T47D (cell line): ENCODE measurements at regions not wholly inside any gene's neighbourhood (a gene's known extent, or its start where the extent isn't known, plus 50 kb on each side); places are given as distances from the start of the nearest gene placed in this dataset.

ENCODE experiments used
- DNase-seq, 2 experiments: peaks; one replicate each; pipeline versions ENCODE4 v3.0.0 to v3.0.0-alpha.2; 2011 to 2012; ENCODE audit warnings: low read depth in 1 of 2, low spot score in 1 of 2
- JUND ChIP-seq: IDR thresholded peaks from 2 replicates; pipeline ENCODE4 v1.6.1; 2012; ENCODE audit warnings: low read depth
- in situ Hi-C: cut with HindIII; loops from 2 replicates; pipeline ENCODE4 v1.10.0; 2016; ENCODE audit warnings: low sequenced_read_pairs, low pct_unique_long_range_greater_than_20kb

DNA sequence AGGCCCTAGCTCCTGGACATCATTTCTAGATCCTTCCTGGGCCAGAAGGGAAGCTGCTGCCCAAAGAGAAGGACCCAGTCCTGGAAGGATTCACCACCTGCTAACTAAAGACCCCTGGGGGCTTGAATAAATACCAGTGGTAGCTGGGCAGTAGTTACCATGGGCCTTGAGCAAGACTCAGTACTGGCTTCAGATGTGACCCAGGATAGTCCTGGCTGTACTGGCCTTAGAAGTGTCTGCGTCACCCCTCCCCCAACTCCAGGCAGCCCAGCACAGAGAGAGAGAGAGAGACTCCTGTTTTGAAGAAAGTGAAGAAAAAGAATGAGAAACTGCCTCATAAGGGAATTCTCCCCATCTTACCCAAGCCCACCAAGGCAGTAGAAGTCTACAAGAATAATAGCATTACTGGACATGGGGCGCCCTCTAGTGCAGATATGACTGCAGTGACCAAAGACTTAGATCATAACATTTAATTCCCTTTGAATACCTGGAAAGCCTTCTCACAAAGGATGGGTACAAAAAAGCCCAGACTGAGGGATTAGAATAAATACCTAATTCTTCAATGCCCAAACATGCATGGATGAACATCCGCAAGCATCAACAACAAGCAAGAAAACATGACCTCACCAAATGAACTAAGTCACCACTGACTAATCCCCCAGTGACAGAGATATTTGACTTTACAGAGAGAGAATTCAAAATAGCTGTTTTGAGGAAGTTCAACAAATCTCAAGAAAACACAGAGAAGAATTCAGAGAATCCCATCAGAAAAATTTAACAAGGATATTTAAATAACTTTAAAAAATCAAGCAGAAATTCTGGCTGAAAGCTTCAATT, 171.8 kb downstream of the HNRNPD start:
- DNase-seq = peak in 1 of 2 experiments; percentile 62
- TF ChIP-seq JUND = no peak
- in situ Hi-C loops = no loop called here

DNA sequence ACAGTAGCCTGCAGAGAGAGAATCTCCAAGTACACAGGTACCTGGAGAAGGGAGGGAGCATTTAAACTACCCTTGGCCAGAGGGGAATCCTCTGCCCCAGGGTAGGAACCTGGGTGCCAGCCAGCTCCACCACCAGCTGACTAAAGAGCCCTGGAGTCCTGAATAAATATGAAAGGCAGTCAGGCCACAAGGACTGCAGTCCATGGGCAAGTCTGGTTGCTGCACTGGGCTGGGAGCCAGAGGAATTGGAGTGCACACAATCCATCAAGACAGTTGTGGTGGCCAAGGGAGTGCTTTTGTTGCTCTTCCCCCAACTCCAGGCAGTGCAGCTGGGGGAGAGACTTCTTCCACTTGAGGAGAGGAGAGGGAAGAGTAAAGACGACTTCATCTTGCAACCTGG, 172.5 kb downstream of the HNRNPD start:
- TF ChIP-seq JUND = no peak
- DNase-seq = peak in 1 of 2 experiments; percentile 44
- in situ Hi-C loops = no loop called here

DNA sequence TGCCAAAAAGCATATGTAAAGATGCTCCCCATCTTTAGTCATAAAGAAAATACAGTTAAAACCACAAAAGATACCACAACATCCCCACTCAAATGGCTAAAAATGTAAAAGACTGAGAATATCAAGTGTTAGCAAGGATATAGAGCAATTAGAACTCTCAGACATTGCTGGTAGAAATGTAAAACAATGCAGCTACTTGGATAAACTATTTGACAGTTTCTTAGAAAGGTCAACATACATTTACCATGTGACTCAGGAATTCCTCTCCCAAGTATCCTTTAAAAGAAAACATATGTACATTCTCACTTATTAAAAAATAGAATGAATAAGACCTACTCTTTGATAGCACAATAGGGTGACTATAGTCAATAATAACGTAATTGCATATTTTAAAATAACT, 173.7 kb downstream of the HNRNPD start:
- no peak for TF ChIP-seq JUND
- no peak for DNase-seq
- in situ Hi-C loops = no loop called here

DNA sequence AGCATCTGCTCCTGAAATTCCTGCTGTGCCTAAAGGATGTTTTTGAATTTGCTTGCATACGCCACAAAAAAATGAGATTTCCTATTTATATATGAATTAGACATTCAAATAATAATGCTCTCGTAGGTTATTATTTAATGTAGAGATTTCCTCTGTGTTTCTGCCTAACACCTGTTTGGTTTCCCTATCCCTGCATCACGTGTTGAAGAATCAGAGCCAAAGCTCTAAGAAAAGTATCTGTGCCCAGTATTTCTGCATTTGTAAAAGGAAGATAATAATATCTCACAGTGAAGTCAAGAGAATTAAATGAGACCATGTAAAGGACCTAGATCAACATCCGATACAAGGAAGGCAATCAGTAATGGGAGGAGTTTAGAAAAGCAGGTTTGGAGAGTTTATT, 179.5 kb downstream of the HNRNPD start:
- no peak for TF ChIP-seq JUND
- no peak for DNase-seq
- in situ Hi-C loops = no loop called here

DNA sequence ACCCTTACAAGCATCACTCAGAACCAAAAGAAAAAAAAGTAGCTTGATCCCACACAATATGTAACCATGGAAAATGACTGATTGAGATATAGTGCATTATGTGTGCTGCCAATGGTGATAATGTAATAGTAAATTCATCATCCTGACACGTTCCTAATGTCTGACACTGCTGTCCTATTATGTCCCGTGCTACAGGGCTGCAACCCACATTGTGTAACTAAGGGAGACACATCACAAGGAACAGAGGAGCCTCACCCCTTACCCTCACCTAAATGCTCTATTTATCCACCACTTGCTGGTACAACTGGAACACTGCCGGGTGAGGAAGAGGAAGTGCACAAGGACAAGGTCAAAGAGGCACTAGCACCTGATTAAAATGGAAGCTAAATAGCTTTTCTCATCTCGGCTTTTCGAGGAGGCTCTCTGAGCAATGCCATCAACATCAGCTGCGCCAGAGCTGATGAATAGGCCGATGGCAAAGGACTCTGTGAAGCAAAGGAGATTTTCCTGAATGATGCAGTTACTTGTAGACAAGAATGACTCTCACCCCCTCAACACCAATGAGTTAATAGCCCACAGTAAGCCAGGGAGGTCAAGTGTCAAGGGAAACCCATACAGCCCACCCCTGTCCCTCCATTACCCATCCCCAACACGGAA, 181.6 kb downstream of the HNRNPD start:
- in situ Hi-C loops = no loop called here
- no peak for TF ChIP-seq JUND

DNA sequence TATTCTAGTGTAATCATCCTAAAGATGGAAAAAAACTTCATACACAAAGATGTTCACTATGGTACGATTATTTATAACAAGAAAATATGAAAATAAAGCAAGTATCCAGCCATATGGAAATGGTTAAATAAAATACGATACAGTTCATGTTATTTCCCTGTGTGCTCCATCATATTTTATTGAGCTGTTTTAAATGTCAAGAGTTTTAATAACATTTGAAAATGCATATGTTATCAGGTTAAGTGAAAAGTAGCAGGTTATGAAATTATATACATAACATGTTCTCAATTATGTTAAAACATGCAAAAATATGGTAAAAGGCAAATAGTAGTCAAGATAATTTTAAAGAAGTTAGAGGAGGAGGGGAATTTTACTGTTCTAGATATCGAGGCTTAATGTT, 192.0 kb downstream of the HNRNPD start:
- TF ChIP-seq JUND = no peak
- DNase-seq = no peak
- in situ Hi-C loops = no loop called here

More for the DNA sequence above, 181.6 kb downstream of the HNRNPD start:
- no peak for DNase-seq

DNA sequence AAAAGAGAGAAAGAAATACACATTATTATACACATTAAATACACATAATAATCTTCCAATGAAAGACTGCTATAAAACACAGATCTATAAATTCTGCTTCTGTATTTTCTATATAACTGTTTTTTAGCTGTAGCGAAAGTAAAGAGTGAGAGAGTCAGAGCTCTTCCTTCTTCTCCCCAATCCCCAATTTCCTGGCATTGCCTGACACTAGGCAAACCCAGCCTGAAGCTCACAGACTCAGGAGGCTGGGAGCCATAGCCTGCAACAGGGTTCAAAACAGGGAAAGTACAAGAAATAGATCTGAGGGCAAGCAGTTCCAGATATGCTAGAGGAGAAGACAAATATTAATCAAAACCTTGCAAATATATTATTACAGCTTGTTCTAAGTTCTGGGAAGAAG, 201.6 kb downstream of the HNRNPD start:
- no peak for TF ChIP-seq JUND
- in situ Hi-C loops = no loop called here
- no peak for DNase-seq

DNA sequence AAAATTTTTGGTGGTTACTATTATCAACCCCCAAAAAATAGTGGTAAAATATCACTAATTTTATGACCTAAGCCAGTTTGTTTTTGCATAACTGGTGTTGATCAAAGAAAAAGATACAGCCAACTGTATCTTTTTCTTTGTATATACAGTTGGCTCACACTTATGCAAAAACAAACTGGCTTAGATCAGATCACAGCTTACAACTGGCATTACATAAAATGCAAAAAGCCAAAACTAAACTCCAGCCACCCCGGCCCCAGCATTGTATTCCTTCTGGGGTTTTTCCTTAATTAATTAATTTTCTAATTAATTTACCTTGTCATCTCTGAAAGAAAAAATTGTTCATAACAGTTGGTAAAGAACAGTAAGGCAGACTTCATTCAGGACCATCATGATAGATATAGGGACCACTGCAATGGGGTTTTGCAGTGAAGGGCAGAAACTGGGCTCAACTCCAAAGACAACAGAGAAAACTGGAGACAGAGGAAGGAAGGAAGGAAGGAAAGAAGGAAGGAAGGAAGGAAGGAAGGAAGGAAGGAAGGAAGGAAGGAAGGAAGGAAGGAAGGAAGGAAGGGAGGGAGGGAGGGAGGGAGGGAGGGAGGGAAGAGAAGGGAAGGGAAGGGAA, 202.1 kb downstream of the HNRNPD start:
- TF ChIP-seq JUND = no peak
- DNase-seq = no peak
- in situ Hi-C loops = no loop called here

DNA sequence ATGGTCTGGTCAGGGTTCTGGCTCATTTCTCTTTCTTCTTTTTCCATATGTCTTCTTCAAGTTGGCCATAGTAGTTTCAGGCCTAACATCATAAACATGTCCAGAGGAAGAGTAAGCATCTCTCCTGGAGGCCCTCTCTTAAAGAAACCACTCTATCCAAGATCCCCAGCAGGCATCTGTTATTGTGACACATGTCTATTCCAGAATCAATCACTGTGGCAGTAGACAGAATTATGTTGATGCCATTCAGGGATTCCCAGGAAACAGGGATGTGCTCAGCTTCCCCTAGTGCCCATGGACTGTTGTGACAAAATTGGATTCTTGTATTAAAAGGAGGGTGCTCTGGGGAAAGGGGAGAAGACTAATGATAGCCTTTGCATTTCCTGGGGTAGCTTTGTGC, 224.0 kb downstream of the HNRNPD start:
- in situ Hi-C loops = no loop called here
- no peak for DNase-seq
- TF ChIP-seq JUND = no peak

DNA sequence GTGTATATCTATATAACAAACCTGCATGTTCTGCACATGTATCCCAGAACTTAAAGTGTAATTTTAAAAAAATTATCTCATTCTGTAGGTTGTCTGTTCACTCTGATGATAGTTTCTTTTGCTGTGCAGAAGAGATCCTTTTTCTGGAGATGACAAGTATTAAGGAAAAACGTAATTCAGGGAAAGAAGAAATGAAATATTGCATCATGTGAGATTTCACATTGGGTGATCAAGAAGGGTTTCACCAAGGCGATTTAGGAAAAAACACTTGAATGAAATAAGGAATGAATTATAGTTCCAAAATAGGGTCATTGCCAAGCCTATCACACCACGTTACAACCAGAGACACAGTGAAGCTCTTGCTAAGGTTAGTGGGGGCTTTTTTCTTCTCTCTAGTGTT, 227.9 kb downstream of the HNRNPD start:
- TF ChIP-seq JUND = no peak
- DNase-seq = no peak
- in situ Hi-C loops = no loop called here

DNA sequence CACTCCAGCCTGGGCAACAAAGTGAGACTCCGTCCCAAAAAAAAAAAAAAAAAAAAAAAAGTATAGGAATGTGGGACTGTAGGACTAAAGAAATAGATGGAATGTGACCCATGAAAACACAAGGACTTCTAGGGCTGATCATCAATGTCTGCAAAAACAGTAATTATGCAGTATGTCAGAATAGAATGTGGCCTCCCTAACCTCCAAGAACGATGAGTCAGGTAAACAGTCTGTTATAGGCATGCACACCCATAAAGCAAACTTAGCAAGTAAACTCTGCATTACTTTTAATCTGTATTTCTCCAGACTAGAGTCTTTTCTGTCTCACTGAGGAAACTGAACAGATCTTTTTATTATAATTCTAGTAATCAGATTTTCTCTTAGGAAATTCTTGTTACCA, 233.4 kb downstream of the HNRNPD start:
- in situ Hi-C loops = no loop called here
- DNase-seq = no peak
- no peak for TF ChIP-seq JUND

DNA sequence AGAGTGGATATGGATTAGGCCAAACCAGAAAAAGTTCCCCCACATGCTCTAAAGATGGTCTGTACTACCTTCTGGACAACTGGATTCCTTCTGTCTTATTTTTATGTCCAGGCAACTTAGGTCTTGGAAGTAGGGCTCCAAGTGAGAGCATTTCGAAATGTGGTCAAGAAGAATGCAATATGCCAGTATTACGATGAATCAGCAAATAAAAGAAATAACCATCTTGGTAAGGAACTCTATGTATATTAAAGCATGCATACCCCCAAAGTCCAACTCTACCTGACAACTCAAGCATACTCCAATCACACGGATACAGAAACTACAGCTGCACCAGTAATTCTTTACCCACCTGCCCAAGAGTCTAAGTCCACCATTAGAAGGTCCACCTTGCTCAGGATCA, 234.5 kb downstream of the HNRNPD start:
- no peak for TF ChIP-seq JUND
- in situ Hi-C loops = no loop called here
- DNase-seq = no peak

DNA sequence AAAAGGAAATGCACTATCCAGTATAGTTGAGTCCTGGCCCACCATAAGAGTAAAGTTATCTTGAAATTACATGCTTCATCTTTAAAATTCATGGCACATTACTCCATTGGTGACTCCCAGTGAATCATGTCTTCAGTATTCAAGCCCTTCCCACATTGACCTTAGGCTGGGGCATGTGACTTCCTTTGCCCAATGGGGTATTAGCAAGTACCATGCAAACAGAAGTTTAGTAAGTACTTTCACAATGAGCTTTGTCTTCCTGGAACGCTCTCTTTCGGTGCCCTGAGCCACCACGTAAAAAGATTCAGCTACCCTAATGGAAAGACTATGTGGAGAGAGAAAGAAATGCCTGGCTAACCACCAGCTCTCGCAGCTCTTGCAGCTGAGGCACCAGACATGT, 235.4 kb downstream of the HNRNPD start:
- in situ Hi-C loops = no loop called here
- DNase-seq = no peak
- TF ChIP-seq JUND = no peak
